Lung (tissue), 11 donors: ENCODE measurements at regions not wholly inside any gene's neighbourhood (a gene's known extent, or its start where the extent isn't known, plus 50 kb on each side); places are given as distances from the start of the nearest gene placed in this dataset.

Experiments
- ATAC-seq: fragments of 200-7000 bp; cut with Tn5 transposase; one replicate; pipeline ENCODE4 v1.9.1; 2020; ENCODE audit warnings: moderate number of reproducible peaks; ENCODE audit not compliant: insufficient read depth, low FRiP score
- DNase-seq, 3 donors: peaks; one replicate each; pipeline ENCODE4 v3.0.0-alpha.2; 2013 to 2017
- H3K27ac ChIP-seq, 2 donors: one replicate each; pipeline ENCODE4 v1.5.1; 2013; ENCODE audit warnings: mild to moderate bottlenecking in 2 of 2, moderate library complexity in 2 of 2, control low read depth in 1 of 2, inconsistent platforms in 1 of 2, low read depth in 1 of 2, low read length in 1 of 2
- H3K27me3 ChIP-seq, 3 donors: one replicate each; pipeline ENCODE4 v1.5.1; 2013; ENCODE audit warnings: low read length in 2 of 3; ENCODE audit not compliant: control insufficient read depth in 3 of 3, insufficient read depth in 3 of 3
- H3K36me3 ChIP-seq, 4 donors: one replicate each; pipeline ENCODE4 v1.5.1; 2013; ENCODE audit warnings: low read length in 4 of 4, mild to moderate bottlenecking in 1 of 4, moderate library complexity in 1 of 4; ENCODE audit not compliant: control insufficient read depth in 4 of 4, insufficient read depth in 4 of 4
- H3K4me1 ChIP-seq, 5 donors: one replicate each; pipeline ENCODE4 v1.5.1; 2013; ENCODE audit warnings: low read length in 5 of 5, mild to moderate bottlenecking in 2 of 5, moderate library complexity in 1 of 5; ENCODE audit not compliant: control insufficient read depth in 5 of 5, insufficient read depth in 5 of 5
- H3K4me3 ChIP-seq: one replicate; pipeline ENCODE4 v1.5.1; 2013; ENCODE audit warnings: mild to moderate bottlenecking, control low read depth, moderate library complexity
- H3K9ac ChIP-seq, 2 donors: one replicate each; pipeline ENCODE4 v1.5.1; 2013; ENCODE audit warnings: low read length in 2 of 2, control low read depth in 1 of 2; ENCODE audit not compliant: insufficient read depth in 1 of 2
- H3K9me3 ChIP-seq, 4 donors: one replicate each; pipeline ENCODE4 v1.5.1; 2013; ENCODE audit warnings: low read length in 3 of 4, mild to moderate bottlenecking in 1 of 4, moderate library complexity in 1 of 4; ENCODE audit not compliant: control insufficient read depth in 4 of 4, insufficient read depth in 3 of 4
- CTCF ChIP-seq: IDR thresholded peaks from 2 replicates; pipeline ENCODE4 v1.5.1; 2012; ENCODE audit warnings: mild to moderate bottlenecking; ENCODE audit errors: control extremely low read depth, extremely low read depth
- WGBS, 2 donors: extraction: QIAGEN DNeasy Blood & Tissue Kit; methylation state at CpG; one replicate each; pipeline ENCODE4 v1.1.7; 2013; 5-methylcytosine and 5-hydroxymethylcytosine counted together
- donor health status: control.
- donor health status: control.
- donor health status: Bipolar disorder and iron deficiency.
- donor health status: healthy.
- donor health status: DM: yes; HTN: yes; CAD: no.

GRCh38 chr5:109942646-109943045 is 252.9 kb downstream of the MAN2A1 start:
- DNase-seq (no peak), ATAC-seq (no peak)
- no peaks in the 10 kb centered on the region for H3K36me3 ChIP-seq
- TF ChIP-seq CTCF: no peak
- peaks cover 0 to 10% (median 0%) of the 10 kb centered on the region in 4 donors for H3K9me3 ChIP-seq
- WGBS, 2 donors: 59 to 78% methylated on average over 1 of the region's 1 CpG
- no peak overlapping the region for H3K9ac ChIP-seq
- H3K4me3 ChIP-seq: no peak overlapping the region
- no peak overlapping the region for H3K27ac ChIP-seq
- H3K27me3 ChIP-seq: peaks cover 0 to 5% (median 0%) of the 10 kb centered on the region in 3 donors
- H3K4me1 ChIP-seq: no peaks in the 10 kb centered on the region

GRCh38 chr5:109943701-109944235 is 254.0 kb downstream of the MAN2A1 start:
- WGBS, 2 donors: 72 to 86% methylated on average over 3 of the region's 3 CpGs
- ATAC-seq (no peak), DNase-seq (no peak)
- Histone ChIP-seq H3K4me3 (no peak overlapping the region), H3K4me1 (no peaks in the 10 kb centered on the region), H3K36me3 (no peaks in the 10 kb centered on the region), H3K27ac (no peak overlapping the region), H3K9me3 (peaks cover 0 to 10% (median 0%) of the 10 kb centered on the region in 4 donors), H3K9ac (no peak overlapping the region), H3K27me3 (peaks cover 0 to 5% (median 0%) of the 10 kb centered on the region in 3 donors)
- no peak for TF ChIP-seq CTCF

GRCh38 chr5:109944461-109944860 is 254.7 kb downstream of the MAN2A1 start:
- Histone ChIP-seq H3K9me3 (peaks cover 0 to 4% (median 0%) of the 10 kb centered on the region in 4 donors), H3K27ac (no peak overlapping the region), H3K4me3 (no peak overlapping the region), H3K36me3 (no peaks in the 10 kb centered on the region), H3K27me3 (peaks cover 0 to 5% (median 0%) of the 10 kb centered on the region in 3 donors), H3K4me1 (no peaks in the 10 kb centered on the region), H3K9ac (no peak overlapping the region)
- ATAC-seq (no peak), DNase-seq (no peak)
- 84 to 88% methylated on average over 3 of the region's 3 CpGs for WGBS, 2 donors
- no peak for TF ChIP-seq CTCF

- no peak for DNase-seq
- TF ChIP-seq CTCF: no peak
- no peak overlapping the region for H3K9ac ChIP-seq
Measured at GRCh38 chr5:109945097-109945678, 255.5 kb downstream of the MAN2A1 start.

More at GRCh38 chr5:109945097-109945678, 255.5 kb downstream of the MAN2A1 start:
- Histone ChIP-seq H3K4me3 (no peak overlapping the region), H3K27me3 (peaks cover 0 to 5% (median 0%) of the 10 kb centered on the region in 3 donors), H3K36me3 (no peaks in the 10 kb centered on the region), H3K27ac (no peak overlapping the region), H3K4me1 (no peaks in the 10 kb centered on the region), H3K9me3 (peaks cover 0 to 3% (median 0%) of the 10 kb centered on the region in 4 donors)
- 88 to 89% methylated on average over 6 of the region's 6 CpGs for WGBS, 2 donors
- ATAC-seq: no peak
